Prostate gland (tissue), 2 donors: ENCODE measurements at regions not wholly inside any gene's neighbourhood (a gene's known extent, or its start where the extent isn't known, plus 50 kb on each side); places are given as distances from the start of the nearest gene placed in this dataset.

Experiments used
- POLR2A ChIP-seq: fragments of 450-650 bp; IDR thresholded peaks from one replicate; pipeline ENCODE4 v1.6.1; 2016; ENCODE audit warnings: antibody characterized with exemption, mild to moderate bottlenecking
- TF ChIP-seq, protein P1 (sequence below), 4 experiments: fragments of 200-600 bp in 2 of 4; fragments of 450-650 bp in 2 of 4; sonication (generic) in 2 of 4; IDR thresholded peaks; 1 replicate in 3 of 4; 2 replicates in 1 of 4; pipeline ENCODE4 v1.5.1; 2016 to 2019; ENCODE audit warnings: antibody characterized with exemption in 4 of 4, mild to moderate bottlenecking in 2 of 4, moderate library complexity in 2 of 4

DNA sequence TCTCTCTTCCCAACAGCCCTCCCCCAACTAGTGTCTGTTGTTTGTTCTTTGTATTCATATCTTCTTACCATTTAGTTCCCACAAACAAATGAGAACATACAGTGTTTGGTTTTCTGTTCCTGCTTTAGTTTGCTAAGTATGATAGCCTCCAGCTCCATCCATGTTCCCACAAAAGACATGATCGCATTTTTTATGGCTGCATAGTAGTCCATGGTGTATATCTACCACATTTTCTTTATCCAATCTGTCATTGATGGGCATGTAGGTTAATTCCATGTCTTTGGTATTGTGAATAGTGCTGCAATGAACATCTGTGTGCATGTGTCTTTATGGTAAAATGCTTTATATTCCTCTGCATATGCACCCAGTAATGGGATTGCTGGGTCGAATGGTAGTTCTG is 283.9 kb upstream of the FGF13 start:
- no peak for TF ChIP-seq POLR2A
- TF ChIP-seq, protein P1, sequence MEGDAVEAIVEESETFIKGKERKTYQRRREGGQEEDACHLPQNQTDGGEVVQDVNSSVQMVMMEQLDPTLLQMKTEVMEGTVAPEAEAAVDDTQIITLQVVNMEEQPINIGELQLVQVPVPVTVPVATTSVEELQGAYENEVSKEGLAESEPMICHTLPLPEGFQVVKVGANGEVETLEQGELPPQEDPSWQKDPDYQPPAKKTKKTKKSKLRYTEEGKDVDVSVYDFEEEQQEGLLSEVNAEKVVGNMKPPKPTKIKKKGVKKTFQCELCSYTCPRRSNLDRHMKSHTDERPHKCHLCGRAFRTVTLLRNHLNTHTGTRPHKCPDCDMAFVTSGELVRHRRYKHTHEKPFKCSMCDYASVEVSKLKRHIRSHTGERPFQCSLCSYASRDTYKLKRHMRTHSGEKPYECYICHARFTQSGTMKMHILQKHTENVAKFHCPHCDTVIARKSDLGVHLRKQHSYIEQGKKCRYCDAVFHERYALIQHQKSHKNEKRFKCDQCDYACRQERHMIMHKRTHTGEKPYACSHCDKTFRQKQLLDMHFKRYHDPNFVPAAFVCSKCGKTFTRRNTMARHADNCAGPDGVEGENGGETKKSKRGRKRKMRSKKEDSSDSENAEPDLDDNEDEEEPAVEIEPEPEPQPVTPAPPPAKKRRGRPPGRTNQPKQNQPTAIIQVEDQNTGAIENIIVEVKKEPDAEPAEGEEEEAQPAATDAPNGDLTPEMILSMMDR (IDR thresholded peaks at IDR 0.05): no peak
